Kidney (tissue), 13 donors: ENCODE measurements at regions not wholly inside any gene's neighbourhood (a gene's known extent, or its start where the extent isn't known, plus 50 kb on each side); places are given as distances from the start of the nearest gene placed in this dataset.

Source experiments
- DNase-seq, 5 donors: peaks; one replicate each; pipeline ENCODE4 v3.0.0-alpha.2; 2013 to 2020
- FAIRE-seq: peaks from 2 replicates; lab custom pipeline; 2012; peaks lifted over from hg19 to GRCh38; lab: Jason Lieb, UNC
- H3K27ac ChIP-seq, 2 donors: one replicate each; pipeline ENCODE4 v1.7.0; 2013; ENCODE audit warnings: low read depth in 2 of 2, low read length in 2 of 2, inconsistent platforms in 1 of 2
- H3K27me3 ChIP-seq: one replicate; pipeline ENCODE4 v1.7.1; 2013; ENCODE audit warnings: low read length, inconsistent platforms; ENCODE audit not compliant: control insufficient read depth, insufficient read depth
- H3K36me3 ChIP-seq, 3 donors: one replicate each; pipeline versions ENCODE4 v1.7.0 to v1.7.1; 2013; ENCODE audit warnings: low read length in 3 of 3, control low read depth in 1 of 3, inconsistent platforms in 1 of 3; ENCODE audit not compliant: insufficient read depth in 3 of 3, control insufficient read depth in 2 of 3
- H3K4me1 ChIP-seq, 3 donors: one replicate each; pipeline versions ENCODE4 v1.7.0 to v1.7.1; 2013; ENCODE audit warnings: low read length in 3 of 3, inconsistent platforms in 1 of 3, low read depth in 1 of 3; ENCODE audit not compliant: control insufficient read depth in 2 of 3, insufficient read depth in 2 of 3
- H3K4me3 ChIP-seq, 3 donors: one replicate each; pipeline versions ENCODE4 v1.7.0 to v1.8.1; 2013; ENCODE audit warnings: low read length in 3 of 3, control low read depth in 1 of 3, inconsistent platforms in 1 of 3
- H3K9ac ChIP-seq, 3 donors: one replicate each; pipeline versions ENCODE4 v1.7.0 to v1.7.1; 2013; ENCODE audit warnings: low read length in 3 of 3, control low read depth in 1 of 3, inconsistent platforms in 1 of 3
- H3K9me3 ChIP-seq, 3 donors: one replicate each; pipeline versions ENCODE4 v1.7.0 to v1.7.1; 2013; ENCODE audit warnings: low read length in 3 of 3, control low read depth in 1 of 3, inconsistent platforms in 1 of 3; ENCODE audit not compliant: control insufficient read depth in 2 of 3, insufficient read depth in 1 of 3
- intact Hi-C: fragments of 100-400 bp; cut with DNase I; formaldehyde crosslinking; loops from one replicate; pipeline ENCODE4 v1.11.1; 2022
- TF ChIP-seq, protein P1 (sequence below): IDR thresholded peaks from 3 replicates; pipeline ENCODE4 v1.5.1; 2012; ENCODE audit warnings: mild to moderate bottlenecking, moderate library complexity, borderline replicate concordance; ENCODE audit not compliant: insufficient read depth; ENCODE audit errors: extremely low read depth
- donor health status: control.
- donor health status: control.
- donor health status: control.
- donor health status: control.
- donor health status: control.
- donor health status: DM: yes; HTN: yes; CAD: no.
- donor health status: Normal renal cell carcinoma (clear cell type).

DNA sequence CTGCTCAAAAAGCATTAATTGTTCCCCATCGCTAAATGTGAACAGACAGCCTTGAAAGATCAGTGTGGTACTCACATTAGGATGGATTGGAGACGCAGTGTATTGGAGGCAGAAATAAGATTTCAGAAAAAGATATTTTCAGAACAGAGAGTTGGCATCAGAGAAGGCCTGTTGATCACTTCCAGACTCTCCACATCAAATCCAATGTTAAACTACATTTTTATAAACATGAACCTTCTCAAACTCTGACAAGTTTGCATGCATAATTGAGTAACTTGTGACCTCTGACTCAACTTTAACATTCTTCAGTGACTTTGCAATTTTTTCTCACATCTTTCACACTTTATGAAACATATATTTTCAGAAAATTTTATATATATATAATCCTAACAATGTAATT, 919.6 kb upstream of the SEMA6A start:
- H3K4me1 ChIP-seq = no peaks in the 10 kb centered on the region
- DNase-seq (peak in 1 of 5 donors; percentile 16), FAIRE-seq (no peak)
- H3K36me3 ChIP-seq = no peaks in the 10 kb centered on the region
- TF ChIP-seq, protein P1, sequence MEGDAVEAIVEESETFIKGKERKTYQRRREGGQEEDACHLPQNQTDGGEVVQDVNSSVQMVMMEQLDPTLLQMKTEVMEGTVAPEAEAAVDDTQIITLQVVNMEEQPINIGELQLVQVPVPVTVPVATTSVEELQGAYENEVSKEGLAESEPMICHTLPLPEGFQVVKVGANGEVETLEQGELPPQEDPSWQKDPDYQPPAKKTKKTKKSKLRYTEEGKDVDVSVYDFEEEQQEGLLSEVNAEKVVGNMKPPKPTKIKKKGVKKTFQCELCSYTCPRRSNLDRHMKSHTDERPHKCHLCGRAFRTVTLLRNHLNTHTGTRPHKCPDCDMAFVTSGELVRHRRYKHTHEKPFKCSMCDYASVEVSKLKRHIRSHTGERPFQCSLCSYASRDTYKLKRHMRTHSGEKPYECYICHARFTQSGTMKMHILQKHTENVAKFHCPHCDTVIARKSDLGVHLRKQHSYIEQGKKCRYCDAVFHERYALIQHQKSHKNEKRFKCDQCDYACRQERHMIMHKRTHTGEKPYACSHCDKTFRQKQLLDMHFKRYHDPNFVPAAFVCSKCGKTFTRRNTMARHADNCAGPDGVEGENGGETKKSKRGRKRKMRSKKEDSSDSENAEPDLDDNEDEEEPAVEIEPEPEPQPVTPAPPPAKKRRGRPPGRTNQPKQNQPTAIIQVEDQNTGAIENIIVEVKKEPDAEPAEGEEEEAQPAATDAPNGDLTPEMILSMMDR = no peak
- H3K9me3 ChIP-seq = peaks cover 0 to 3% (median 0%) of the 10 kb centered on the region in 3 donors
- H3K27me3 ChIP-seq = no peaks in the 10 kb centered on the region
- intact Hi-C loops = no loop called here
- no peak overlapping the region for H3K27ac ChIP-seq
- no peak overlapping the region for H3K4me3 ChIP-seq
- H3K9ac ChIP-seq = no peak overlapping the region

DNA sequence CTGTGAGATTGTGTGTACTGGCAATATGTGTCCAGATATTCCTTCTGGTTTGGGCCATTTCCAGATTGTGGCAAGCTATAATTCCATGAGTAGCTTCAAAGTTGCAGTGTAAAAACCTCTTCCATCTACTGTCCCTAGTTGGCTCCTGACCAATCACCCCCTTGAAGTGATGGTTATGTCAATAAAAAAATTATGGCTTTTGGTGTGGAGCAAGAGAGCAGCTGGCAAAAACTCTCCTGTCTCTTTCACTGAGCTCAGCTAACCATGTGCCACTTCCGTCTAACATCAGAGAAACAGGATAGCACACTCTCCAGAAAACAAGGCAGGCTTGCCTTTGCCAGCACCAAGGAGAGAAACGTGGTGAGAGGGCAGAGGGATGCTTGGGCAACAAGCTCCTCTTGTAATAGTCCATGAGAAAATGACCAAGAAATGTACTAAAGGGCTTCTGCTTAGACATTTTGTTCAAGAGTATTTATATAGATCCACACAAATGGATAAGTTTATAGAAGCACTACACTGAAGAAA, 914.4 kb upstream of the SEMA6A start:
- Histone ChIP-seq H3K9me3 (peaks cover 0 to 2% (median 0%) of the 10 kb centered on the region in 3 donors), H3K4me1 (no peaks in the 10 kb centered on the region), H3K27me3 (no peaks in the 10 kb centered on the region), H3K27ac (no peak overlapping the region), H3K36me3 (no peaks in the 10 kb centered on the region), H3K4me3 (no peak overlapping the region), H3K9ac (no peak overlapping the region)
- intact Hi-C loops = no loop called here
- DNase-seq (peak in 1 of 5 donors; percentile 8), FAIRE-seq (no peak)
- TF ChIP-seq, protein P1 = no peak

DNA sequence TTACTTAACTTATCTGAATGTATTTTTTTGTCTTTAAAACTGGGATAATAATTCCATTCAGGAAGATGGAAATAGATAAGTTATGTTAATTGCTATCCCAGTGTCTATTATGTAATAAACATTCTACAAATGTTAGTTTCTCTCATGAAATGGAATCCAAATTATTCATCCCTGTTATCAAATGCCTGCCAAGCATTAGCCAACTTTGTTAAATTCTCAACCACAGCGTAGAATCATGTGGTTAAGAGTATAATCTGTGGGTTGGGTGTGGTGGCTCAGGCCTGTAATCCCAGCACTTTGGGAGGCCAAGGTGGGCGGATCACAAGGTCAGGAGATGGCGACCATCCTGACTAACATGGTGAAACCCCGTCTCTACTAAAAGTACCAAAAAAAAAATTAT, 912.9 kb upstream of the SEMA6A start:
- H3K9me3 ChIP-seq = no peaks in the 10 kb centered on the region
- no peak overlapping the region for H3K4me3 ChIP-seq
- intact Hi-C loops = no loop called here
- no peaks in the 10 kb centered on the region for H3K27me3 ChIP-seq
- no peak for DNase-seq
- TF ChIP-seq, protein P1 = no peak
- no peak for FAIRE-seq
- no peak overlapping the region for H3K9ac ChIP-seq
- H3K27ac ChIP-seq = no peak overlapping the region
- no peaks in the 10 kb centered on the region for H3K36me3 ChIP-seq
- no peaks in the 10 kb centered on the region for H3K4me1 ChIP-seq

DNA sequence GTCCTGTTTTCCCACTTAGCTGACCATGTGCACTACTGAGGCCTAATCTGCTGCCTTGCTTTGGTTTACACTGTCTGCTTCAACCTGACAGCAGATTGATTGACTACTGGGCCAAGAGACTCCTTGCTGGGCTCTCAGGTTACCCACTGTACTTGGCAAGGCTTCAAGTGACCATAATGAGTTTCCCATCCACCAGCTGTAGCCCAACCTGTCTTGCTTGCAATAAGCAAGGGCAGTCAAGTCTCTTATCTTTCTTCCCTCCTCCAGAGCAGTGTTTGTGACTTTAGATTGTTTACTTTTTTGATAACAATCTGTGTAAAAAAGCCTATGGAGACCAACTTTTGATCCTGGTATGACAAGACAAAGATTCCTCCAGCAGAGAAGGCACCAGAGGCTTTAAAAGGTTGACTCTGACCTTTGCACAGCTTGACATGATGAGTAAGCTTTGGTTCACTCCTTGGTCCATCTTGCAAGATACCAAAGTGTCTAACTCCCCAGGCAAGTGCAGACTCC, 912.3 kb upstream of the SEMA6A start:
- no peaks in the 10 kb centered on the region for H3K9me3 ChIP-seq
- H3K9ac ChIP-seq = no peak overlapping the region
- DNase-seq (peak in 4 of 5 donors; percentile 24 to 66 (median 42)), FAIRE-seq (no peak)
- H3K4me1 ChIP-seq = no peaks in the 10 kb centered on the region
- intact Hi-C loops = no loop called here
- no peak overlapping the region for H3K4me3 ChIP-seq
- H3K27me3 ChIP-seq = no peaks in the 10 kb centered on the region
- no peak overlapping the region for H3K27ac ChIP-seq
- TF ChIP-seq, protein P1 = no peak
- no peaks in the 10 kb centered on the region for H3K36me3 ChIP-seq
